ENCODE measurements at regions not wholly inside any gene's neighbourhood (a gene's known extent, or its start where the extent isn't known, plus 50 kb on each side); places are given as distances from the start of the nearest gene placed in this dataset.
"Not testable (repeated sequence)": the region's sequence is repeated elsewhere in the genome, so short reads cannot be mapped to it uniquely, and the experiment has no call there.

DNA sequence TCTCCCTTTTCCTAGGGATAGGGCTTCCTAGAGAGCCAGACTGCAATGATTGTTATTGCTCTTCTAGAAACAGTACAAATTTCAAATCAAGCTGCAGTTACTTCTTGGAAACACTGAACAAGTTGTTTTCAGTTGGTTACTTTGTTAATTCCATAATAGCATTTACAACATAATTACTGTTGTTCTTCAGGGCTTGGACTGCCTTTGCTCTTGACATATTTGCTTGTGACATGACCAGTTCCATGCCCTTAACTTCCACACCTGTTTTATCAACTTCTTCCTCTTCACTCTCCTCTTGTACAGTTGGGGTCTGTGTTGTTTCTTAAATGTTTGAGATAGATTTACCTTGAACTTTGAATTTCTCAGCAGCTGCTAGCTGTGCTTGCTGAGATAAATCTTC lies 104.4 kb downstream of the SEC23IP start:
- DNase-seq (ENCODE audit: low spot score): no peak

GRCh38 chr10:119997429-119997828 lies 104.9 kb downstream of the SEC23IP start:
- DNase-seq (ENCODE audit: low spot score): no peak

- no peak for DNase-seq (ENCODE audit: low spot score)
These were observed 110.3 kb downstream of the SEC23IP start for GRCh38 chr10:120002785-120003184.

DNA sequence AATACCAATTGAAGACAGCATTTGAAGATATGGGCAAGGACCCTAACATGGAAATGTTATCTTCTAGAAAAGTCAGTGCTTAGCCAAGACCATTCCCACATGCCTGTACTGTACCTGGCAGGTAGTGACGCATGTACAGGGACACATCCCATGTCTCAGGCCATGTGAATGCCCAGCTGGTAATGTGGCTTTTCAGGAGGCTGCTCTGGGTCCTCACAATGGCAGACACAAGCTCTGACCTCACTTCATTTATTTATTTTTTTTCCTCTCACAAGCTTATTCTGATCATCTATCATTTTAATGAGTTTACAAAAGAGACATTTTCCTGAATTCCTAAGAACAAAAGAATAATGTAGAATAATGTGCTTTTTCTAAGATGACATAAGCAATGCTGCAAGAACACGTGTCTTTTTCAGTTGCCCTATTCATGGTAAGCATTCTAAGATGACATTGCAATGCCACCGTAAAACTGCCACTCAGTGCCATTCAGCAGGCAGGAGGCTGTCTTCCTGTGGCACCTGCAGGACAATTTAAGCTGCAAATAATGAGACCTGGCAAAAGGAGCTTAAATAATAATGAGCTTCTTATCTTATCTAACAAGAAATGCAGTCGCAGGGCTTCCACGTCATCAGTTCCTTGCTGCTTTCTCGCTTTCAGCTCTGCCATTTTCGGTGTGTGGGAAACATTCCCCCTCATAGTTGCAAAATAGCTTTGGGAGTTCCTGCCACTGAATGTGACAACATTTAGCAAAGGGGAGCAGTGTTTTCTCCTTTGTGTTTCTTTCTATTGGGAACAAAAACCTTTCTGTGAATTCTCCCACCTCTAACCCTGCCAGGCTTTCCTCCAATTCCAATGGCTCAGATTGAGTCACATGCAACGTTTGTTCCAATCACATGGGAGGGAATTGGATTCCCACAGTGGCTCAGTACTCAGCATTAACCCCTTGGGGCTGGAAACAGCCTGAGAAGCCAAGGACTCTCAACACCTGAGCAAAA lies 113.0 kb downstream of the SEC23IP start:
- DNase-seq (ENCODE audit: low spot score): no peak

GRCh38 chr10:120007261-120007660 lies 114.7 kb downstream of the SEC23IP start:
- DNase-seq (ENCODE audit: low spot score): no peak

DNA sequence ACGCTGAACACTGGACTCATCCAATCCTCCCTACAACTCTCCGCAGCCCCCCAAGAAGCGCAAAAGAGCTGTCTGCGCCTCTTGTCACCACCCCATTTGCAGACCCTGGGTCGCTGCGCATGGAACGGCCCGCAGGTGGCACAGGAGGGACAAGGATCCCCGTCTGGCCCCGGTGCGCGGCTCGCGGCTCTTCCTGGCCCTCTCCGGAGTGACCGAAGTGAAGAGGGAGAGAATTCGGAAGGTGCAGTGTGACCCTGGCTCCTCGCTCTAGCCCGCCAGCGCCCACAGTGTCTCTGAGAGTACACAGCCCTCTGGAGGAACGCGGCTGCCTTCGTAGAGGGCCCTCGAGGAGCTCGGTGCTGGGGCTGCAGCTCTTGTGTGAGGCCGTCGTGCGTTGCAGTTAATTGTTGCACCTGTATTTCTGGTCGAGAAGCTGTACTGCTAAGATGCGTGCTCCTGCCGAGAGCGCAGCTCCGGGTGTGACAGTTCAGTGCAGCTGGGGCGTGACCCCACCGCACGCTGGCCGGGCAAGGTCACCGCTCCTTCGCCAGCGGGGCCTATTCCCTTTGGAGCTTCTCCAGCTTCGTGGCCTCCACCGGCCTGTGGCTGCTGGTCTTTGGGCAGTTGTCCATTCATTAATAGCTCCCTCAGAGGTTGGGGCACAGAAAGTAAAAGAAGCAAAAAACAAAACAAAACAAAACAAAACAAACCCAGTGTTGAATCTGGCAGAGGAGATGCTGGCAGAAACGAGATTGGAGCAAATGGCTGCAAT lies 119.0 kb downstream of the SEC23IP start:
- DNase-seq (ENCODE audit: low spot score): no peak

- no peak for DNase-seq (ENCODE audit: low spot score)
These were observed 119.5 kb downstream of the SEC23IP start for GRCh38 chr10:120012131-120012400.

DNA sequence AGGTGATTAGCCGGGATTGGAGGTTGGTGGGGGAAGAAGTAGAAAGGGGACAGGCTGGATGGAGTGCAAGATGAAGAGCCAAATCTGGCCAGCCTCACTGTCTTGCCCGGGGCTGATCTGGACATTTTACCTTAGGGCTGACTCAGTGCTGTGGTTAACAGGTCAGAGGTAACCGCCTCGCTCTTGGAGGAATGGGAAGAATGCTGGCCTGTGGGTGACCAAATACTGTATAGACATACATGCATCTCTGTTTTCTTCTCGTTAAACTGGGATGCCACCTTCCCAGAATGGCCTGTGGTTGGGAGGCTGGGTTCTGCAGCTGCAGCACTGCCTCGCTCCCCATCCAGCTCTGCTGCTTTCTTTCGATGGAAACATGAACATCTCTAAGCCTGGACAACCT lies 120.0 kb downstream of the SEC23IP start:
- no peak for DNase-seq (ENCODE audit: low spot score)

DNA sequence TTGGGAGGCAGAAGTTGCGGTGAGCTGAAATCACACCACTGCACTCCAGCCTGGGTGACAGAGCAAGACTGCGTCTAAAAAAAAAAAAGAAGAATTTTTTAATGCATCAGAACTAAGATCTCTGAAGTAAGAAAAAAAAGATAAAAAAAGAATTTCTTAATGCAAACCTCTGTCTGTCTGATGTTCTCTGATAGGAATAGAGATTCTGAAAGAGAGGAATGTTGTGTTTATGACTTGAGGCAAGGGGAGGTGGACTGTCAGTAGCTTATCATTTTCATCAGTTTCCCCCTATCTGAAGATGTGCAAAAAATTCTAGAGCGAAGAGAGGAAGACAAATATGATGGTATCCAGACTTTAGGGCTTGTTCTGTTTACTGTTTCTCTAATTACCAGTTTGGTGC lies 121.5 kb downstream of the SEC23IP start:
- DNase-seq (ENCODE audit: low spot score): no peak

DNA sequence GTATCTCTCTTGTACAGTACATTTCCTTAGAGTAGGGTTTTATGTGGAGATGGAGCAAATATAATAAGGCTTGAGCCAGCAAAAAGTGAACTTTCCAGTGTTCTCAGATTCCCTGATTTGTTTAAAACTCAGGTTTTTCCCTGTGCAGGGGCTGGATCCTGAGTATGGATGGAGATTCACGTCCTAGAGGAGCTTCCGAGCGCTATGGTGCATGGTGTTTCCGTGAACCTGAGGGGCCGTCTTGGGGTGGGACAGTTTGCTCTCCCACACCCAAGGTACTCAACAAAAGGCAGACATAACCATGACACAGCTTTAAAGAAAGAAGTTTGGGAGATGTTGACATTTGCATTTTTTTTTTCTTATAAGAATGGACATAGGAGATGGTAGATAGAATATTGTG lies 122.5 kb downstream of the SEC23IP start:
- DNase-seq (ENCODE audit: low spot score): no peak

DNA sequence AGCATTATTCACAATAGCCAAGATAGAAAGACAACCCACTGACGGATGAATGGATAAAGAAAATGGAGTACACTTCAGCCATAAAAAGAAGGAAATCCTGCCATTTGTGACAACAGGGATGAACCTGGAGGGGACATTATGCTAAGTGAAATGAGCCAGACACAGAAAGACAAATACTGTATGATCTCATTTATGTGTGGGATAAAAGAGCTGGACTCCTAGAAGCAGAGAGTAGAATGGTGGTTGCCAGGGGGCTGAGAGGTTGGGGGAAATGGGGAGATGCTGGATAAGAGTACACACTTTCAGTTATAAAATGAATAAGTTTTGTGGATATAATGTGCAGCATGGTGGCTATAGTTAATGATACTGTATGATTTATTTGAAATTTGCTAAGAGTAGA lies 124.4 kb downstream of the SEC23IP start:
- DNase-seq (ENCODE audit: low spot score): no peak

DNA sequence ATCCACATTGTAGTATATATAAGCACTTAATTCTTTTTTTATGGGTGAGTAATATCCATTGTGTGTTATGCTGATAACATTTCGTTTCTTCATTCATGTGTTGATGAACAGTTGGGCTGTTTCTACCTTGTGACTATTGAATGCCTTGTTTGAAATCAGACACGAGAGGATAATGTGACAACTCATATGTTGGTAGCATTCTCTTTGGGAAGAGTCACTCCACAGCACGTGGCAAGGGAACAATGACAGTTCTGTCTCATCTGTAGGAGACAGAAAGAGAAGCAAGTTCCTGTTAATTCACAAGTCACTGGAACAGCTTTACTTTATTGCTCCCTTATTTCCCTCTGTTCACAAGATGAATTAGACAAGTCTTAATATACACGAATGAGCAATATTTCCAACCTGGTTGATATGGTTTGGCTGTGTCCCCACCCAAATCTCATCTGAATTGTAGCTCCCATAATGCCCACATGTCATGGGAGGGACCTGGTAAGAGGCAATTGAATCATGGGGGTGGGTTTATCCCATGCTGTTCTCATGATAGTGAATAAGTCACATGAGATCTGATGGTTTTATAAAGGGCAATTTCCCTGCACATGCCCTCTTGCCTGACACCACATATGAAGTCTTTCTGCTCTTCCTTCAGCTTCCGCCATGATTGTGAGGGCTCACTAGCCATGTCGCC lies 125.3 kb downstream of the SEC23IP start:
- no peak for DNase-seq (ENCODE audit: low spot score)

GRCh38 chr10:120018695-120019094 lies 126.2 kb downstream of the SEC23IP start:
- DNase-seq (ENCODE audit: low spot score): no peak

GRCh38 chr10:120019568-120019967 lies 127.0 kb downstream of the SEC23IP start:
- DNase-seq (ENCODE audit: low spot score): no peak

- DNase-seq (ENCODE audit: low spot score): no peak
These were observed 129.8 kb downstream of the SEC23IP start for GRCh38 chr10:120022357-120022756.

DNA sequence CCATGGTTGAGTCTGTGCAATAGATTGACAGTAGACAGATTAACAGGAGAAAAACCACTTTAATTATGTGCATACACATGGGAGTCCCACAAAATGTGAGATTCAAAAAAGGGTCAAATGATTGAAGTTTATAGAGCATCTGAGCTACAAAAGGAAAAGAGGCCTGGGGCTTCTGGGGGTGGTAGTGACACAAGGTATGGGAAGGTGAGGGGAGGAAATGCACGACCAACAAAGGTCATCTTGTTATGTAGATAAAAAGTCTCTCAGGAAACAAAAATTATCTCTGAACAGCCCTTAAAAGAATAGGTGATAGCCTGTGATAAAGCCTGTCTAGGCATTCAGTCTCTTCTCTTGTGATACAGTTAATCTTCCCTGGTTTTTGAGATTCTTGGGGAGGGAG lies 141.7 kb downstream of the SEC23IP start:
- DNase-seq (ENCODE audit: low spot score): no peak

- DNase-seq (ENCODE audit: low spot score): no peak
These were observed 146.5 kb downstream of the SEC23IP start for GRCh38 chr10:120039046-120039445.

- DNase-seq (ENCODE audit: low spot score): no peak
These were observed 147.3 kb downstream of the SEC23IP start for GRCh38 chr10:120039826-120040225.

DNA sequence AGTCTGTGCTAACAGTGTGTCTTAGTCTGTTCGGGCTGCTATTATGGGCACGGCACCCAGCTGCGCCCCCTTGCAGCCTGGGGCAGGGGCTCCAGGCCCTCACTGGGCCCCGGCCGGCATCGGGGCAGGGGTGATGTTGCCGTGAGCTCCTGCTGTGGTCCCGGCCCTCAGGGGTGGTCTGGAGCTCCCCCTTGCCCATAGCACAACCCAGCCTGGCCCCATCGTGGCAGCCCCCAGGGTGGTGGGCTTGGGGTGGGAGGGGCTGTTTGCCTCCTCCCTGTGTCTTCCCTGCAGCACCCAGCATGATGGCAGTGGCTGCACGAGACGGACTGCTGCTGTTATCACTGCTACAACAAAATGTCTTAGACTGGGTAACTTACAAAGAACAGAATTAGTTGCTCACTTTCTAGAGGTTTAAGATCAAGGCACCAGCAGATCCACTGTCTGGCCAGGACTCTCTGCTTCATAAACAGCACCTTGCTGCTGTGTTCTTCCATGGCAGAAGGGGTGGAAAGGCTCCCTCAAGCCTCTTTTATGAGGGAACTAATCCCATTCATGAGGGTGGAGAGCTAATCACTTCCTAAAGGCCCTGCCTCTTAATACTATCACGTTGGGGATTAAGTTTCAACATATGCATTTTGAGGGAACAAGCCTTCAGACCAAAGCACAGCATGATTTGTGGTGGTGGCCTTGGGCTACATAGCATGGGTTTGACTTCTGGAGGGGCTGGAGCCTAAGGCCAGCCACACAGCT lies 149.5 kb downstream of the SEC23IP start:
- DNase-seq (ENCODE audit: low spot score): no peak

DNA sequence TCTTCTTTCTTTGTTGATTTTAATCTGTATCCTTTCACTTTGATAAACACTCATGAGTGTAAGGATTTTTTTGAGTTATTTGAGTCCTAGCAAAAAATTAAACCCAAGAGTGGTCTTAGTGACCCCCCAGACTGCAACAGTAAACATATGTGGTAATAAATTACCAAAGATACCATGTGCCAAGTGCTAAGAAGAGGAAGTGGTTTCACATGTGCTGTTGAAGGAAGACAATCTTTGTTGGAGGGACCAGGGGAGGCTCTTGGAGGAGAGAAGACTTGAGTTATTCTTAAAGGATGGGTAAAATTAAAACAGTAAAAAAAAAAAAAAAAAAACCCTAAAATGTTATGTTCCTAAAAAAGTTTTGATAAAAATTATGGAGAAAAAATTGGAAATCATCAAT lies 150.2 kb downstream of the SEC23IP start:
- no peak for DNase-seq (ENCODE audit: low spot score)

- not testable (repeated sequence) for DNase-seq (ENCODE audit: low spot score)
These were observed 154.8 kb downstream of the SEC23IP start for GRCh38 chr10:120047373-120047772.

- no peak for DNase-seq (ENCODE audit: low spot score)
These were observed 155.4 kb downstream of the SEC23IP start for GRCh38 chr10:120047926-120048325.

All from mucosa of gallbladder (tissue), 1 donor.